Activated CD8-positive, alpha-beta memory T cell treated with anti-CD3 and anti-CD28 coated beads, Interleukin-2, amount 50 U/mL, for 48 hours (primary cell): ENCODE measurements at regions not wholly inside any gene's neighbourhood (a gene's known extent, or its start where the extent isn't known, plus 50 kb on each side); places are given as distances from the start of the nearest gene placed in this dataset.
A peak's percentile ranks its signal among the peaks of the same experiment; 100 is the strongest.
"Not testable (repeated sequence)": the region's sequence is repeated elsewhere in the genome, so short reads cannot be mapped to it uniquely, and the experiment has no call there.

Experiments used
- DNase-seq: peaks from one replicate; pipeline ENCODE4 v3.0.0-alpha.2; 2020

- DNase-seq = not testable (repeated sequence)
These were observed 265.5 kb downstream of the POTEB3 start for GRCh38 chr15:21174761-21175160.

GRCh38 chr15:21151203-21151966, 285.3 kb upstream of the POTEB2 start:
- DNase-seq = not testable (repeated sequence)

GRCh38 chr15:21148136-21148535, 282.0 kb upstream of the POTEB2 start:
- DNase-seq = not testable (repeated sequence)

GRCh38 chr15:21133893-21134292, 267.8 kb upstream of the POTEB2 start:
- not testable (repeated sequence) for DNase-seq

- DNase-seq = not testable (repeated sequence)
These were observed 246.3 kb upstream of the POTEB2 start for GRCh38 chr15:21112271-21113053.

GRCh38 chr15:21111861-21112260, 245.7 kb upstream of the POTEB2 start:
- DNase-seq = not testable (repeated sequence)

GRCh38 chr15:21111172-21111571, 245.1 kb upstream of the POTEB2 start:
- not testable (repeated sequence) for DNase-seq

- peak; percentile 48 for DNase-seq
These were observed 244.2 kb upstream of the POTEB2 start for GRCh38 chr15:21110187-21110804.

- DNase-seq = not testable (repeated sequence)
These were observed 242.3 kb upstream of the POTEB2 start for GRCh38 chr15:21108384-21108783.

- not testable (repeated sequence) for DNase-seq
These were observed 241.6 kb upstream of the POTEB2 start for GRCh38 chr15:21107399-21108381.

GRCh38 chr15:21096599-21096998, 230.5 kb upstream of the POTEB2 start:
- DNase-seq = not testable (repeated sequence)

GRCh38 chr15:21079544-21079943, 213.4 kb upstream of the POTEB2 start:
- not testable (repeated sequence) for DNase-seq

- DNase-seq = not testable (repeated sequence)
These were observed 202.8 kb upstream of the POTEB2 start for GRCh38 chr15:21068917-21069316.

GRCh38 chr15:21063512-21063911, 197.4 kb upstream of the POTEB2 start:
- not testable (repeated sequence) for DNase-seq

GRCh38 chr15:21062619-21063163, 196.6 kb upstream of the POTEB2 start:
- not testable (repeated sequence) for DNase-seq

- not testable (repeated sequence) for DNase-seq
These were observed 185.8 kb upstream of the POTEB2 start for GRCh38 chr15:21051866-21052265.

GRCh38 chr15:21031703-21032102, 165.6 kb upstream of the POTEB2 start:
- DNase-seq = not testable (repeated sequence)

GRCh38 chr15:21029001-21029400, 162.9 kb upstream of the POTEB2 start:
- not testable (repeated sequence) for DNase-seq

- peak; percentile 38 for DNase-seq
These were observed 161.8 kb upstream of the POTEB2 start for GRCh38 chr15:21027942-21028341.

GRCh38 chr15:21026848-21027247, 160.7 kb upstream of the POTEB2 start:
- DNase-seq = not testable (repeated sequence)

GRCh38 chr15:21024235-21024987, 158.3 kb upstream of the POTEB2 start:
- DNase-seq = peak; percentile 42
